ENCODE measurements at regions not wholly inside any gene's neighbourhood (a gene's known extent, or its start where the extent isn't known, plus 50 kb on each side); places are given as distances from the start of the nearest gene placed in this dataset.

DNA sequence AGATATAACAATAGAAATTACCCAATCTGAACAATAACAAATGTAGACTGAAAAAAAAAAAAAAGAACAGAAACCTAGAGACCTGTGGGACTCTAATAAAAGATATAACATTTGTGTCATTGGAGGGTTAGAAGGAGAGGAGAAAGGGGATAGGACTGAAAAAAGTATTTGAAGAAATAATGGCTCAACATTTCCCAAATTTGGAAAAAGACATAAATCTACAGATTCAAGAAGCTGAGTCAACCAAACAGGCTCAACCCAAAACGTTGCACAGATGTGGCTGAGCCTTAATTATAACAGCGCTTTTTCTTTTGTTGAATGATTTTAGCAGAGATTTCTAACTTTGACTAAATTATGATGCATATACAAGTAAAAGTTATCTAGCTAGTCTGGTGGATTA is 131.3 kb downstream of the TMTC3 start:
- TF ChIP-seq, protein P1, sequence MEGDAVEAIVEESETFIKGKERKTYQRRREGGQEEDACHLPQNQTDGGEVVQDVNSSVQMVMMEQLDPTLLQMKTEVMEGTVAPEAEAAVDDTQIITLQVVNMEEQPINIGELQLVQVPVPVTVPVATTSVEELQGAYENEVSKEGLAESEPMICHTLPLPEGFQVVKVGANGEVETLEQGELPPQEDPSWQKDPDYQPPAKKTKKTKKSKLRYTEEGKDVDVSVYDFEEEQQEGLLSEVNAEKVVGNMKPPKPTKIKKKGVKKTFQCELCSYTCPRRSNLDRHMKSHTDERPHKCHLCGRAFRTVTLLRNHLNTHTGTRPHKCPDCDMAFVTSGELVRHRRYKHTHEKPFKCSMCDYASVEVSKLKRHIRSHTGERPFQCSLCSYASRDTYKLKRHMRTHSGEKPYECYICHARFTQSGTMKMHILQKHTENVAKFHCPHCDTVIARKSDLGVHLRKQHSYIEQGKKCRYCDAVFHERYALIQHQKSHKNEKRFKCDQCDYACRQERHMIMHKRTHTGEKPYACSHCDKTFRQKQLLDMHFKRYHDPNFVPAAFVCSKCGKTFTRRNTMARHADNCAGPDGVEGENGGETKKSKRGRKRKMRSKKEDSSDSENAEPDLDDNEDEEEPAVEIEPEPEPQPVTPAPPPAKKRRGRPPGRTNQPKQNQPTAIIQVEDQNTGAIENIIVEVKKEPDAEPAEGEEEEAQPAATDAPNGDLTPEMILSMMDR (IDR thresholded peaks at IDR 0.05; ENCODE audit: control extremely low read depth, extremely low read depth) = no peak
- Histone ChIP-seq H3K9me3 (ENCODE audit: control insufficient read depth in 4 of 4, insufficient read depth in 3 of 4, low read length in 3 of 4) (peaks cover 0 to 4% (median under 1%) of the 10 kb centered on the region in 4 donors), H3K27me3 (ENCODE audit: control insufficient read depth in 3 of 3, insufficient read depth in 3 of 3, low read length in 2 of 3) (no peaks in the 10 kb centered on the region), H3K36me3 (ENCODE audit: control insufficient read depth in 4 of 4, insufficient read depth in 4 of 4, low read length in 4 of 4) (no peaks in the 10 kb centered on the region), H3K9ac (ENCODE audit: insufficient read depth in 1 of 2, low read length in 2 of 2) (no peak overlapping the region), H3K27ac (ENCODE audit: low read depth in 1 of 2, low read length in 1 of 2) (no peak overlapping the region), H3K4me1 (ENCODE audit: control insufficient read depth in 5 of 5, insufficient read depth in 5 of 5, low read length in 5 of 5) (no peaks in the 10 kb centered on the region), H3K4me3 (no peak overlapping the region)
- ATAC-seq (ENCODE audit: insufficient read depth, low FRiP score) (no peak), DNase-seq (no peak)
- WGBS, 2 donors = 87 to 90% methylated on average over 2 of the region's 2 CpGs

DNA sequence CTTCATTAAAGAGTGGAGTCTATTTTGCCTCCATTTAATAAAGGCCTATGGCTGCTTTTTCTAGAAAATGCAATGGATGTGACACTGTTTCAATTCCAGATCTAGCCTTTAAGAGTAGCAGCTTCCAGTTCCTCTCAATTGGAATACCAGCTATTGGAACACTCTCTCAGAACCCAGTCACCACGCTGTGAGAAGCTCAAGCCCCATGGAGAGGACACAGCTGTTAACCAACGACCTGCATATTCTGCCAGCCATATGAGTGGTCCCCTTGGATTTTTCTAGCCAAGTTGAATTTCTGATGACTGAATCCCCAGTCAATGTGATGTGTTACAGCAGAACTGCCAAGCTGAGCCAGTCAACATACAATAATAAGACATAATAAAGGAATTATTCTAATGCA is 131.8 kb downstream of the TMTC3 start:
- TF ChIP-seq, protein P1 (IDR thresholded peaks at IDR 0.05; ENCODE audit: control extremely low read depth, extremely low read depth) = no peak
- H3K9me3 ChIP-seq (ENCODE audit: control insufficient read depth in 4 of 4, insufficient read depth in 3 of 4, low read length in 3 of 4) = peaks cover 0 to 4% (median under 1%) of the 10 kb centered on the region in 4 donors
- H3K27me3 ChIP-seq (ENCODE audit: control insufficient read depth in 3 of 3, insufficient read depth in 3 of 3, low read length in 2 of 3) = no peaks in the 10 kb centered on the region
- no peak overlapping the region for H3K4me3 ChIP-seq
- ATAC-seq (ENCODE audit: insufficient read depth, low FRiP score) = no peak
- no peak for DNase-seq
- no peak overlapping the region for H3K27ac ChIP-seq (ENCODE audit: low read depth in 1 of 2, low read length in 1 of 2)
- no peak overlapping the region for H3K9ac ChIP-seq (ENCODE audit: insufficient read depth in 1 of 2, low read length in 2 of 2)
- no peaks in the 10 kb centered on the region for H3K36me3 ChIP-seq (ENCODE audit: control insufficient read depth in 4 of 4, insufficient read depth in 4 of 4, low read length in 4 of 4)
- H3K4me1 ChIP-seq (ENCODE audit: control insufficient read depth in 5 of 5, insufficient read depth in 5 of 5, low read length in 5 of 5) = no peaks in the 10 kb centered on the region
- WGBS, 2 donors = 64 to 81% methylated on average over 2 of the region's 2 CpGs

DNA sequence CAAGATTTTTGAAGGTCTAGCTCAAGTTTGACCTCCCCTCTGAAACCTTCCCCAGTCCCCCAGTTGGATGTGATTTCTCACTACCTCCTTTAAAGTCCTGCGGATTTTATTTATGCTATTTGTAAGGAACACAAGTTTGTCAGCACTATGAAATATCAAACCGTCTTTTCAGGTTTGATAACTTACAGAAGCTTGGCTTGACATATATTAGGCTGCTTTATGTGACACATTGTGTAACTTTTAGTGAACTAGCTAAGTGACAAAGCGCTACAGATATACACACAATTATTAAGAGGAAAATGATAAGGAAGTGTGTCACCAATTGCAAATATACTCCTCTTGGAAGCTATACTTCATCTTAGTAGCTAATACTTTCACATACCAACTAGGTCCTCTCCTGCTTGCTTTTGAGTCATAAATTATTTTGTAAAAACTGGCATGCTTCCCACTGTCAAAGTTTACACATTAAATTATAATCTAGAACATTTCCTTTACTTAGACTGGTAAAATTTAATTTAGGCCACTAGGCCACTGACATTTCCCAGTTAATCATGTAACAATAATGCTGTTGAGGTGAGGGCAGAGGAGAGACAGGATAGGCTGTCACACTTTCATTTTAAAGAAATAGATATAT is 149.5 kb downstream of the TMTC3 start:
- Histone ChIP-seq H3K9me3 (ENCODE audit: control insufficient read depth in 4 of 4, insufficient read depth in 3 of 4, low read length in 3 of 4) (no peaks in the 10 kb centered on the region), H3K27me3 (ENCODE audit: control insufficient read depth in 3 of 3, insufficient read depth in 3 of 3, low read length in 2 of 3) (no peaks in the 10 kb centered on the region), H3K9ac (ENCODE audit: insufficient read depth in 1 of 2, low read length in 2 of 2) (no peak overlapping the region), H3K36me3 (ENCODE audit: control insufficient read depth in 4 of 4, insufficient read depth in 4 of 4, low read length in 4 of 4) (no peaks in the 10 kb centered on the region), H3K4me3 (no peak overlapping the region), H3K27ac (ENCODE audit: low read depth in 1 of 2, low read length in 1 of 2) (no peak overlapping the region), H3K4me1 (ENCODE audit: control insufficient read depth in 5 of 5, insufficient read depth in 5 of 5, low read length in 5 of 5) (no peaks in the 10 kb centered on the region)
- no peak for ATAC-seq (ENCODE audit: insufficient read depth, low FRiP score)
- WGBS, 2 donors = 84 to 86% methylated on average over 3 of the region's 3 CpGs
- TF ChIP-seq, protein P1 (IDR thresholded peaks at IDR 0.05; ENCODE audit: control extremely low read depth, extremely low read depth) = no peak
- DNase-seq = no peak
